ENCODE measurements at regions not wholly inside any gene's neighbourhood (a gene's known extent, or its start where the extent isn't known, plus 50 kb on each side); places are given as distances from the start of the nearest gene placed in this dataset.
"Not testable (repeated sequence)": the region's sequence is repeated elsewhere in the genome, so short reads cannot be mapped to it uniquely, and the experiment has no call there.

DNA sequence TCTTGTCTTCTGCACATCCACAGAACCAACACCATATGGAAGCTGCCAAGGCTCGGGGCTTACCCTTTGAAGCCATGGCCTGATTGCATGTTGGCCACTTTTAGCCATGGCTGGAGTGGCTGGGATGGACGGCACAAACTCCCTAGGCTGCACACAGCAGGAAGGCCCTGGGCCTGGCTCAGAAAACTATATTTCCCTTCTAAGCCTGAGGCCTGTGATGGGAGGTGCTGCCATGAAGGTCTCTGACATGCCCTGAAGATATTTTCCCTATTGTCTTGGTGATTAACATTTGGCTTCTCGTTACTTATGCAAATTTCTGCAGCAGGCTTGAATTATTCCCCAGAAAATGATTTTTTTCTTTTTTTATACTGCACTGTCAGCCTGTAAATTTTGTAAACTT is 387.0 kb upstream of the KCND2 start:
- no peak for DNase-seq (ENCODE audit: low spot score)

DNA sequence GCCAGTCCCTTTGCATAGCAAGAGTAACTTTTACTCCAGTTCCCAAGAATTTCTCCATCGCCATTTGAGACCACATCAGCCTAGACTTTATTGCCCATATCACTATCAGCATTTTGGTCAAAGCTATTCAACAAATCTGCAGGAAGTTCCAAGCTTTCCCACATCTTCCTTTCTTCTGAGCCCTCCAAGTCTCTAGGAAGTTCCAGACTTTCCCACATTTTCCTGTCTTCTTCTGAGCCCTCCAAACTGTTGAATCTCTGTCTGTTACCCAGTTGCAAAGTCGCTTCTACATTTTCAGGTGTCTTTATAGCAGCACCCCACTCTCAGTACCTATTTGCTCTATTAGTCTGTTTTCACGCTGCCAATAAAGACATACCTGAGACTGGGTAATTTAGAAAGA is 386.4 kb upstream of the KCND2 start:
- DNase-seq (ENCODE audit: low spot score): not testable (repeated sequence)

DNA sequence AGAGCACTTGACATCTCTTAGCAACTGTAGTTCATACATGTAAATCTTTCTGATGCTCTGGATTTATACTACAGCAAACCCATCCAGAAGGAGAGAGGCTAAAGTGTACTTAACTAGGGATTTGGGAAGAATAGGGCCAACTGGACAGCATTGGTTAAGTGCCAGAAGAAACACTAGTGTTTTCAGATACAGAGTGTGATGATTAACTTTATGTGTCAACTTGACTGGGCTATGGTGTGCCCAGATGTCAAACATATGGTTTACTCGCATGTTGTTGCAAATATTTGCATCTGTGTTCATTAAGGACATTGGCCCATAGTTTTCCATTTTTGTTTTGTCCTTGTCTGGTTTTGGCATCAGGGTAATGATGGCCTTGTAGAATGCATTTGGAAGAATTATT is 384.7 kb upstream of the KCND2 start:
- no peak for DNase-seq (ENCODE audit: low spot score)

DNA sequence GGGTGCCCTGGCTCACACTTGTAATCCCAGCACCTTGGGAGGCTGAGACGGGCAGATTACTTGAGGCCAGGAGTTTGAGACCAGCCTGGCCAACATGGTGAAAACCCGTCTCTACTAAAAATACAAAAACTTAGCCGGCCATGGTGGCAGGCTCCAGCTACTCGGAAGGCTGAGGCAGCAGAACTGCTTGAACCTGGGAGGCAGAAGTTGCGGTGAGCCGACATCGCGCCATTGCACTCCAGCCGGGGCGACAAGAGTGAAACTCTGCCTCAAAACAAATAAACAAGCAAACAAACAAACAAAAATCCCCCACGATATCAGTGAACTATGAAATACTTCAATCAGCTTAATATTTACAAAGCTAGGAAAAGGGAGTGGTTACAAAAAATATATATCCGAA is 382.3 kb upstream of the KCND2 start:
- DNase-seq (ENCODE audit: low spot score): no peak

DNA sequence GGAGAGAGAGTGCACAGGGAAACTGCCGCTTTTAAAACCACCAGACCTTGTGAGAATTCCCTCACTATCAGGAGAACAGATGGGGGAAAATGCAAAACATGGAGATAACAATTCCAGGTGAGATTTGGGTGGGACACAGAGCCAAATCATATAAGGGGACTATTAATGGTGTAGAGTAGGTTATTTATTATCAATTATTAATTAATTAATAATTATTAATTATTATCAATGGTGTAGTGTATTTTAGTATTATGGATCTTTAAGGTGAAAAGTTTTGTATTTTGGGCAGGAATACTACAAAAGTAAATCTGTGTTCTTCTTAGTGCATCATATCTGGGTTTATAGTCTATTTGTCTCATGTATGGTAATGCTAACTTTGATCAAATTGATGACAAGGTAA is 377.7 kb upstream of the KCND2 start:
- DNase-seq (ENCODE audit: low spot score): no peak

DNA sequence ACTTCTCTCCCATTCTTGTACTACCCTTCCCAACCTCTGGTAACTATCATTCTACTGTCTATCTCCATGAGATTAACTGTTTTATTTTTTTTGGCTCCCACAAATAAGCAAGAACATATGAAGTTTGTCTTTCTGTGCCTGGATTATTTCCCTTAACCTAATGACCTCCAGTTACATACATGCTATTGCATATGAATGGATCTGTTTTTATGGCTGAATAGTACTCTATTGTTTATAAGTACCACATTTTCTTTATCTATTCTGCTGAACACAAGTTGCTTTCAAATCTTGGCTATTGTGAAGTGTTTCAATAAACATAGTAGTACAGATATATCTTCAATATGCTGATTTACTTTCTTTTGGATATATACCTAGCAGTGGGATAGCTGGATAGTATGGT is 376.6 kb upstream of the KCND2 start:
- no peak for DNase-seq (ENCODE audit: low spot score)

DNA sequence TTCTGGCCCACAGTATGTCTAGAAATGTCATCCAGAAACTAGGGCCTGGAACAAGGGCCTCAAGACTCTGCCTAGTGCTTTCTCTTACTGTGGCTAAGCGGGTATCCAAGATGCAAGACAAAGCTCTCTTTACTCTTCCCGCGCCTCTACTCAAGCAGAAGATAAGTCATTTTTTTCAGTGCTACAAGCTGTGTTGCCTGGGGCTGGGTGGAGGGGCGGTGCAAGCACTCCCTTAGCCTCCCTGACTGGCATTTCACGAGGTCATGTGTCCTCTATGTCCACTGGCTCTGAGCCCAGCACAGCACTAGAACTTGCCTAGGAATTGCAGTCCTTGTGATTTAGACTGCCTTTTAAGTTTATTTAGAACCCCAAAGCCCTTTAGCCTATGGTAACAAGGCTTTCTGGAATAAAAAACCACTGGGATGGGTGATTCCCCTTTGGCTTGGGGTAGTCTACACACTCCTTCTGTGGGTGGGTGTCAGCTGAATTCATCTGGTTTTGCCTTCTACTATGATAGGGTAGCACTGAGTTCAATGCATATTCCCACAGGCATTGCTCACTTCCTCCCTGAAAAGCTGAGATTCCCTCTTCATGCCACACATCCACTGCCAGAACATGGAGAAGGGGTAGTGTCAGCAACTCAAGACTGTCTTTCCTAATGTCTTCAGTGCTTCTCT is 371.8 kb upstream of the KCND2 start:
- DNase-seq (ENCODE audit: low spot score): no peak

DNA sequence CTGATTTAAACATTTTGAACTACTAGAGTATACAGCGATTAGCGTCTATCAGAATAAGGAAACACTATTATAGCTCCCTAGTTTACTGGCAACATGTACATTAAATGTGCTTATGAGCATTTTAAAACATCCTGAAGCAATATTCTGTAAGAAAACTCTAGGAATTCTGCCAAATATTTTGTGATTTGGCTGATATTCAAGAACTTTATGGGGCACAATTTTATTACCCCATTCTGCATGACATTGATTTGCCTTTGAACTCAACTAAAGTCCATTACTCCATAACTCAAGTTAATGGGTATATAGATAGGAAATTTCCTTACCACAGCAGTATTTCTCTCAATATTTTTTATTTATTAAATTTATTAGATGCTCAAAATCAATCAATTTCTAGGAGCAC is 369.9 kb upstream of the KCND2 start:
- DNase-seq (ENCODE audit: low spot score): no peak

DNA sequence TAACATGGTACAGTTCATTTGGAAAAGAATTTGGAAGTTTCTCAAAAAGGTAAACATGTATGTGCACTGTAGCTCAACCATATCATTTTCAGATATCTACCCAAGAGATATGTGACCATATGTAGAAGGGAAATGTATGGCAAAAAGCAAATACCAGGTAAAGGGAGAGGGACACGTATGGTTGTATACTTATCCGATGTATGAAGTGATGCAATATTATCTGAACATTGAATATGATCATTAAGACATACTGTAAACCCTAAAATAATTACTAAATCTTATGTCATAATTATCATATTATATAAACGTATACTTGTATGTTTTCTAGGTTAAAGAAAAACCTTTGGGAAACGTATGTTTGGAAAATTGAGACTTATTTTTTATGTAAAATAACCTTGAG is 367.5 kb upstream of the KCND2 start:
- DNase-seq (ENCODE audit: low spot score): no peak

DNA sequence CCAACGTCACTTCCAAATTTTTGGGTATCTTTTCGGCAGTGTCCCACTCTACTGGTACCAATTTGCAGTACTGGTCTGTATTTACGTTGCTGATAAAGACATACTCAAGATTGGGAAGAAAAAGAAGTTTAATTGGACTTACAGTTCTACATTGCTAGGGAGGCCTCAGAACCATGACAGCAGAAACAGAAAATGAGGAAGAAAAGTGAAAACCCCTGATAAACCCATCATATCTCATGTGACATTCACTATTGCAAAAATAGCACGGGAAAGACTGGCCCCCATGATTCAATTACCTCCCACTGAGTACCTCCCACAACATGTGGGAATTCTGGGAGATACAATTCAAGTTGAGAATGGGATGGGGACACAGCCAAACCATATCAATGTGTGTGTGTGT is 364.0 kb upstream of the KCND2 start:
- DNase-seq (ENCODE audit: low spot score): no peak

DNA sequence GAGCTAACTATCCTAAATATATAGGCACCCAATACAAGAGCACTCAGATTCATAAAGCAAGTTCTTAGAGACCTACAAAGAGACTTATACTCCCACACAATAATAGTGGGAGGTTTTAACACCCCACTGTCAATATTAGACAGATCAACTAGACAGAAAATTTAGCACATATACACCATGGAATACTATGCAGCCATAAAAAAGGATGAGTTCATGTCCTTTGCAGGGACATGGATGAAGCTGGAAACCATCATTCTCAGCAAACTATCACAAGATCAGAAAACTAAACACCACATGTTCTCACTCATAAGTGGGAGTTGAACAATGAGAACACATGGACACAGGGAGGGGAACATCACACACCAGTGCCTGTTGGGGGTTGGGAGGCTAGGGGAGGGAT is 358.9 kb upstream of the KCND2 start:
- not testable (repeated sequence) for DNase-seq (ENCODE audit: low spot score)

DNA sequence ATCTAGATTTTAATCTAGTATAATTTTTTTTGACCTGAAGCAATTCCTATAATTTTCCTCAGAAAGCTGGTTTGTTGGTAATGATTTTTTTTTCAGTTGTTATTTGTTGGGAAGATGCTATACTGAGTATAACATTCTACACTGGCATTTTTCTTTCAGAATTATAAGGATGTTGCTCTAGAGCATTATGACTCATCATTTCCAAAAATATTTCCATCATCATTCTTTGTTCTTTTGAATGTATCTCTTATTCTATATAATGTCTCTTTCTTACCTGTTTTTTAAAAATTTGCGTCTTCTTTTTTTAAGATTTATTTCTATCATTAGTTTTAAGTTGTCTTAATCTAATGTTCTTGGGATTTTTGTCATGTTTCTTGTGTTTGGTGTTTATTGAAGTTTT is 356.5 kb upstream of the KCND2 start:
- no peak for DNase-seq (ENCODE audit: low spot score)

DNA sequence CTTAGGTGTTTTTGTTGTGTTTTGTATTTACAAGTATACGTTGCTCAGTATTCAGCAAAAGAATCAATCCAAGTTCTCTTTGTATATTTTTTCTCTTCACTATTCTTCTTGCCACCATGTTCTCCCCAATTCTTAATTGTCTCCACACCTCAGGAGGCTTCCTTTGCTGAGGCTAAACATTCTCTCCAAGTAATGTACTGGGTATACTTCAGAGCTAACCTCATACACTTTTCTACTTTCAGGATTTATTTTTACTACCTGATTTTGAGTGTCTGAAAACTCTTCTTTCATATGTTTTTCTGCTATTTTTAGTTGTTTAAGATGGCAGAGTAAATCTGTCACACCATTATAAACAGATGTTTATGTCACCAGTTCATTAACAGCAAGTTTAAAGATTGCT is 354.8 kb upstream of the KCND2 start:
- DNase-seq (ENCODE audit: low spot score): no peak

DNA sequence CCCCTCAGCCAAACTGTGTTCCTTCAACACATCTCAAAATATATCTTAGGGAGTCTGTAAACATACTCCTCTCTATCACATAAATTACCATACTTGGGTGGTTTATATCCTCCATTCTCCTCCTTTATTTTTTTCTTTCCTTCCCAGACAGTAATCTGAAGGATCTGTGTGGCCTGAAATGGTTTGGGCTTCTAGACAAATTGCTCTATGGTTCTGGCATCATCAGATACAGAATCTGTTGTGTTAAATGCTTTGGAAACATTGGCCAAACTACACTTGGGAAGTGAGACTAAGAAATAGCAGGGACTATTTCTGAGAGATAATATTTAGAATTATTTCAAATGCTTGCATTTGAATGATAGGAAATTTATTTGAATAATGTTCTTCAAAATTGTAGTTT is 353.0 kb upstream of the KCND2 start:
- no peak for DNase-seq (ENCODE audit: low spot score)

DNA sequence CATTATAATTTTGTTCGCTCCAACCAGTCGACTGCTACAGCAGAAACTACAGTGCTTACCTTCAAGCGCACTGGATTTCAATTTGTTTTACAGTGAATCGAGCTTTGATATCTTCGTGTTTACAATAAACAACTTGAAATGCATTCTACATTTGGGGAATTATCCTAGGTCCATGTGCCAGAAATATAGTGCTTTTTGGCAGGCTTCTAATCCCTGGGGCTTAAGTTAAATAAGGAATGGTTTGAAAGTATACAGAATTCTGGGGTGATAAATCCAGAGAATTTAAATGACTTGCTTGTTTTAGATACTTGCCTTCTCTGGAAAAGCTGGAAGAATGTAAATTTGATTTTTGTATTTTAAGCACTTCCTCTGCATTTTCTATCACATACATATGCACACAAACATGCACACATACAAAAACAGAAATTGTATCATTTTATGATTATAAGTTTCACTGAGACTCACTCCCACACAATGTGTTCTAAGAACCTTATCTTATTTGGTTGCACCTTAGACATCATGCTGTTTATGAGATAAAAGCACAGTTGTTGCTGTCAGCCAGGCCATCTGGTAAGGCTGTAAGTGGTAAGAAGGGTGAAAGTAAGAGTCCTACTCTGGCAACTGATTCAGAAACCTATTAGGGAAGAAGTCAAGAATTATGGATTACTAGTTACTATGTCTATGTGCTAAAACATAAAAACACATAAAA is 347.2 kb upstream of the KCND2 start:
- DNase-seq (ENCODE audit: low spot score): no peak

DNA sequence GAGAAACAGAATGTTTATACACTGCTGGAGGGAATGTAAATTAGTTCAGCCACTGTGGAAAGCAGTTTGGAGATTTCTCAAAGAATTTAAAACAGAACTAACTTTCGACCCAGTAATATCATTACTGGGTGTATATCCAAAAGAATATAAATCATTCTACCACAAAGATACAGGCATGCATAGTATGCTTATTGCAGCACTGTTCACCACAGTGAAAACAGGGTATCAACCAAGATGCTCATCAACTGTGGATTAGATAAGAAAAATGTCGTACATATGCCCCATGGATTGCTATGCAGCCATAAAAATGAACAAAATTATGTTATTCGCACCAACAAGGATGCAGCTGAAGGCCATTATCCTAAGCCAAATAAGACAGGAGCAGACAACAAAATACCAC is 343.1 kb upstream of the KCND2 start:
- DNase-seq (ENCODE audit: low spot score): no peak

DNA sequence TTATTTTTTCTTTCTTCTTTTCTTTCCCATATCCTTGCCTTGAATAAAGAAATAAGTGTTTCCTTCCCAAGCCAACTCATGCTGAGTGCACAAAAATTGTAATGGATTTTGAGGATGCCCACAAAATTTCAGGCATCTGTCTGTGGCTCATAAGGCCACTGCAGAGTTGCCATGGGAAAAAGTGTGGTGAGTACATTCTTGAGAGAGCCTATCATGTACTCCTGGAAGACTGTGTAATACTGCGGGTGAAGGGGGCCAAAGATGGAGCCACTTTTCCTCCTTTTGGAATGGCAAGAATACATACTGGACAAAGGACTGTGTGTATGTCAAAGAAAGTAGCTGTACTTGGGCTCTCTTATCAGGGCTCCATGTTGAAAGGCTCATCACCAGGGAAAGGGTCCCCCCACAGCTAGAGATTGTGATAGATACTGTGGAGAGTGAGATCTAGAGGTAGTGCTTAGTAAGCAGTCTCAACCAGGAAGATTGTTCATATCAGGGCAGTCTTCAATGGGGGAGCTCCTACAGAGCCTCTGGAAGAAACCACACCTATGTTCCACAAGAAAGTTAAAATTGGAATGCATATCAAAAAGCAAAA is 341.6 kb upstream of the KCND2 start:
- no peak for DNase-seq (ENCODE audit: low spot score)

DNA sequence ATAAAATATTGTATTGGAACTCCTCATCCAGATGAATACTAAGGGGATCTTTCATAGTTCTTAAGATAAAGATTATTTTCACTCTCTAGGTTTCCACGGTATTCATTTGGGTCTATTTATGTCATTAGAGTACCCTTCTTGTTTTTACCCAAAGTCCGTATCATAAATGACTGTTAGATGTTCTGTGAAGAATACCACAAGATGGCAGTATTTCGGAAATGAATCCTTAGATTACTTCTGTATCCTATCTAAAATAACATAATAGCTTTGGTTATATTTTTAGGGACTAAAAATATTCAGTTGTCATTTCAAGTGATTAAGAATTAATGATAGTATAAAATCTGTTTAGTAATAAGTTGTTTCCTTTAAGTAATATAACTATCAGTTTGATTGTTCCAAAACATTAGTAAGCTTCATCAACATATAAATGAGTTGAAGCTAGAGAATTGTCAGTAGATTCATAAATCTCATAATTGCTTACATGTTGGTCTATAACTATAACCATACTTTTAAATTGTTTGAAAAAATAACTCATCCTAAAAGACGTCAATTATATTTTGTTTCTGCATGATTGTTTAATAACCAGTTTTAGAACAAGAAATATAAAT is 337.5 kb upstream of the KCND2 start:
- DNase-seq (ENCODE audit: low spot score): no peak

DNA sequence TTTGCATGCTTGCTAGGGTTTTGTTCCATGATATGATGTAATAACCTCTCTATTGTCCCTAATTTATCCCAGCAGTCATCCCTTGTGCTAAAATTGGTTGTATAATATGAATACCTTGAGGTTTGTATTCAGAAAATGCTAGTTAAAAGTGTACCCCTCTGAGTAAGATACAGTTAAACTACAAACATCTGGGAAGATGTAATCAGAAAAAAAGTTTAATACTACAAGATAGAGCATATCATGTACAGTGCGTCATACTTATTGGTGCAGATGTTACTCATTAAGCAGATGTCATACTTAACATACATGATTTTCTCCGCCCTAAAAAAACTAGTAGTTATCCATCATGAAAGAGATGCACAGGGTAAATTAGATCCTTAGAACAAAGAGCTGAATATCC is 336.1 kb upstream of the KCND2 start:
- no peak for DNase-seq (ENCODE audit: low spot score)

DNA sequence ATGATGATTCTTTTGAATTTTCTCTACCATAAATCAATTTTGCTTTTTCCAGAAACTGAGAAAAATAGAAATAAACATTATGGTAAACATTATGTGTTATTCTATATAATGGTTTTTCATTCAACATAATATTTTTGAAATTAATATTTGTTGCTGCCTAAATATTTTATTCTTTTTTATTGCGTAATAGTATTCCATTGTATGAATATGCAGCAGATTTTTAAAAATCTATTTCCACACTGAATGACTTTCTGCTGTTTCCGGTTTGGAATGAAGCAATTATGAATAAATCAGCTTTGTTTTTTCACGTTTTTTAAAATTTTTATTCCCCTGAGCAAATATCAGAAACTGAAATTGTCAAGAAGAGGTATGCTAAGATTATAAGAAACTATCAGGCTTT is 335.2 kb upstream of the KCND2 start:
- no peak for DNase-seq (ENCODE audit: low spot score)

DNA sequence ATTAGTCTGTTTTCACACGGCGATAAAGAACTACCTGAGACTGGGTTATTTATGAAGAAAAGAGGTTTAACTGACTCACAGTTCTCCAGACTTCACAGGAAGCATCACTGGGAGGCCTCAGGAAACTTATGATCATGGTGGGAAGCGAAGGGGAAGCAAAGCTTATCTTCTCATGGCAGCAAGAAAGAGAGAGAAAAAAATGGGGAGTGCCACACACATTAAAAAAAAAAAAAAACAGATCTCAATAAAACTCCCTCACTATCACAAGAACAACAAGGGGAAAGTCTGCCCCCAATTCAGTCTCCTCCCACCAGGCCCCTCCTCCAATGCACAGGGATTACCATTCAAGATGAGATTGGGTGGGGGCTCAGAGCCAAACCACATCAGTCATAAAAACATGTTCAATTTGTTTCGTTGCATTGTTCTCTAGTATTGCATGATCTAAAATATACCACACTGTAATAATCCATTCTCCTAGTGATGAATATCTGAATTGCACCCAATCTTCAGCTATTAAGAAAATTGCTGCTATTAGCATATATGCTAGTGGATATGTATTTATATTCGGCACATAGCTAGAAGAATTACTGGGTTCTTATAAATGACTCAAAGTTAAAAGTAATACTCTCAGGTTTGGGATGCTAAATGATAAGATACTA is 328.9 kb upstream of the KCND2 start:
- DNase-seq (ENCODE audit: low spot score): no peak

DNA sequence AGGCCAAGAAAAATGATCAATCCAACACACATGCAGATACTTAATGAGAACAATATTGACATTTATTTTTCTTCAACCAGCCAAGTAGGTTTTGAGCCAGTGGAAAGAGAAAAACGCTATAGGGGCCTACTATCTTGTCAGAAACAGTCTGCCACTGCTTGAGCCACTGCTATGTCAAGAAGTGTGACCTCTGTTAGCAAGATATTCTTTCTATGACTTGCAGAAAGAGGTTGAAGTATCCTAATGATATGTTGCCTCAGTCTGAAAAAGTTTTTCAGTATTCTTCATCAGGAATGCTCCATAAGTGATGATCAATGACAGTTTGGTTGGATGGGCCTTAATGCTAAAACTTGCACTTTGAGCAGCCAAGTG is 328.4 kb upstream of the KCND2 start:
- no peak for DNase-seq (ENCODE audit: low spot score)

DNA sequence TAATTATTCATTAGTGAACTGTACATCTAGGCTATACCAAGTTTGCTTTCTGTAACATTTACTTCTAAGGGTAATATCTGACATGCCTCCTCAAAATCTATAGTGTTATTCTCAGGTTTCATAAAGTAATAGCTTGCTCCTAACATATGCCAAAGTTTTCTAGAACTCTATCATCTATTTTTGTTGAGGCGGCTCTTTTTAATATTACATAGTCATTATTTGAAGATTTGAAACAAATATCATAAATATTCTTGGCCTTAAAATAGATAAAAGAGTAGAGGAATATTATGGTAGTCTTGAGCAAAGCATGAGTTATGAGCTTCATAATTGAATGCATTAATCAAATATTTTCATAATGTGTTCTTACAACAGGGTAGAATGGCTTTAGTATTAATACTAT is 327.2 kb upstream of the KCND2 start:
- DNase-seq (ENCODE audit: low spot score): no peak

Measured in HuH-7.5 (cell line).